HG02981 (cell line): ENCODE measurements at regions not wholly inside any gene's neighbourhood (a gene's known extent, or its start where the extent isn't known, plus 50 kb on each side); places are given as distances from the start of the nearest gene placed in this dataset.
"Not testable (repeated sequence)": the region's sequence is repeated elsewhere in the genome, so short reads cannot be mapped to it uniquely, and the experiment has no call there.

ENCODE experiments used
- ATAC-seq: cut with Tn5 transposase; IDR thresholded peaks from one replicate; pipeline ENCODE4 v1.9.1; 2021; ENCODE audit warnings: mild to moderate bottlenecking, moderate library complexity; ENCODE audit not compliant: unreplicated experiment

- no peak for ATAC-seq
These were observed 2044.9 kb upstream of the CDH6 start for GRCh38 chr5:29148581-29148980.

DNA sequence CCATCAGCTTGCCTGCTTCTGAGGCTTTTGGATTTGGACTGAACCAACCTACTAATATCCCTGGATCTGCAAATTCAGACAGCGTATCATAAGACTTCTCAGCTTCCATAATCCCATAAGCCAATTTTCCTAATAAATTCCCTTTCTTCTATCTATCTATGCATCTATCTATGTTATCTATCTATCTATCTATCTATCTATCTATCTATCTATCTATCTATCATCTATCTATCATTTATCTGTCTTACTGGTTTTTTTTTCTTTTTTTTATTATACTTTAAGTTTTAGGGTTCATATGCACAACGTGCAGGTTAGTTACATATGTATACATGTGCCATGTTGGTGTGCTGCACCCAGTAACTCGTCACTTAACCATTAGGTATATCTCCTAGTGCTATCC lies 2045.4 kb upstream of the CDH6 start:
- no peak for ATAC-seq

DNA sequence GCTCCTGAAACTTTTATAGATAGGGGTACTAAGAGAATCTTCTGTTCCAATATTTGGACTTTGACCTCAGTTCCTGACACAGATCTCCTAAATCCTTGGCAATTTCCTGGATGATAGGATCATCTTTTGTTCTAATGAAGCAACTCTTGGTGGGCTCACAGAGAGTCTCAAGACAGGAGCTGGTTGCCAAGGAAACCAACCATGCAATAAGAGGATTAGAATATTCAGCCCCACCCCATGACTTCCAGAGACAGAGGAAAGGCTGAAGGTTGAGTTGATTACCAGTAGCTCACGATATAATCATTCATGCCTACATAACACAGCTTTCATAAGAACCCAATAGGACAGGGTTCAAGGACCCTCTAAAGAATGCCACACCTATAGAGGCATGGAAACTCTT lies 2050.2 kb upstream of the CDH6 start:
- ATAC-seq: no peak

GRCh38 chr5:29134418-29134817 lies 2059.1 kb upstream of the CDH6 start:
- ATAC-seq: no peak

DNA sequence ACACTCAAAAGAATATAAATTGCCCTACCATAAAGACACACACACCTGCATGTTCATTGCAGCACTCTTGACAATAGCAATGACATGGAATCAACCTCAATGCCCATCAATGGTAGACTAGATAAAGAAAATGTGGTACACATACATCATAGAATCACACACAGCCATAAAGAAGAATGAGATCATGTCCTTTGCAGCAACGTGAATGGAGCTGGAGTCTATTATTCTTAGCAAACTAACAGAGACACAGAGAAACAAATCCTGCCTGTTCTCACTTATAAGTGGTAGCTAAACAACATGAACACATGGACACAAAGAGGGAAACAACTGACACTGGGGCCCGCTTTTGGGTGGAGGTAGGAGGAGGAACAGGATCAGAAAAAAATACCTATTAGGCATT lies 2062.2 kb upstream of the CDH6 start:
- ATAC-seq: no peak

DNA sequence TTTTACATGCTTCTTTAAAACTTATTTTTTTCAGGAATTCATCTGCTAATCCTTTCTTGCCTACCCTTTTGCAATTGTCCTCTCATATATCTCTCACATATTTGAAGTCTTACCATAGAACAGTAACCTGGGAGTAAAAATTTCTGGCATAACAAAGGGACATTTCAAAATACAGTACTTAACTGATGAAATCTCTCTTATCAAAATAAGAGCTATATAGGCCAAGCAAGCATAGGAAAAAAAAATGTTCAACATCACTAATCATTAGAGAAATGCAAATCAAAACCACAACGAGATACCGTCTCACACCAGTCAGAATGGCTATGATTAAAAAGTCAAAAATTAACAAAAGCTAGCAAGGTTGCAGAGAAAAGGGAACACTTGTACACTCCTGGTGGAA lies 2062.7 kb upstream of the CDH6 start:
- ATAC-seq: no peak

- ATAC-seq: not testable (repeated sequence)
These were observed 2065.8 kb upstream of the CDH6 start for GRCh38 chr5:29127524-29128156.

DNA sequence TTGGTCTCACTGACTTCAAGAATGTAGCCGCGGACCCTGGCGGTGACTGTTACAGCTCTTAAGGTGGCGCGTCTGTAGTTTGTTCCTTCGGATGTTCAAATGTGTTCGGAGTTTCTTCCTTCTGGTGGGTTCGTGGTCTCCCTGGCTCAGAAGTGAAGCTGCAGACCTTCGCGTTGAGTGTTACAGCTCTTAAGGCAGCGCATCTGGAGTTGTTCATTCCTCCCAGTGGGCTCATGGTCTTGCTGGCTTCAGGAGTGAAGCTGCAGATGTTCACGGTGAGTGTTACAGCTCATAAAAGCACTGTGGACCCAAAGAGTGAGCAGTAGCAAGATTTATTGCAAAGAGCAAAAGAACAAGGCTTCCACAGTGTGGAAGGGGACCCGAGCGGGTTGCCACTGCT lies 2067.0 kb upstream of the CDH6 start:
- not testable (repeated sequence) for ATAC-seq

- ATAC-seq: no peak
These were observed 2071.2 kb upstream of the CDH6 start for GRCh38 chr5:29122306-29122705.

GRCh38 chr5:29114331-29114768 lies 2076.0 kb upstream of the CDH9 start:
- no peak for ATAC-seq

DNA sequence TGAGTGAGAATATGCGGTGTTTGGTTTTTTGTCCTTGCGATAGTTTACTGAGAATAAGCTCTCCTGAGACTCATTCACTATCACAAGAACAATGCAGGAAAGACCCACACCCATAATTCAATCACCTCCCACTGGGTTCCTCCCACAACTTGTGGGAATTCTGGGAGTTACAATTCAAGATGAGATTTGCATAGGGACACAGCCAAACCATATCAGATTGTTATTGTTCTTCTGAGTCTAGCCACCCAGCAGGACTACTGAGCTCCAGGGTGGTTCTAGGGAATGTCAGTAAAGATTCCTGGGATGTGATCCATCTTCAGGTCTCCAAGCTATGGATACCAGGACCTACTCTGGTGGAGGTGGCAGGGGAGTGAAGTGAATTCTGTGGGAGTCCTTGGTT lies 2075.1 kb upstream of the CDH9 start:
- no peak for ATAC-seq

DNA sequence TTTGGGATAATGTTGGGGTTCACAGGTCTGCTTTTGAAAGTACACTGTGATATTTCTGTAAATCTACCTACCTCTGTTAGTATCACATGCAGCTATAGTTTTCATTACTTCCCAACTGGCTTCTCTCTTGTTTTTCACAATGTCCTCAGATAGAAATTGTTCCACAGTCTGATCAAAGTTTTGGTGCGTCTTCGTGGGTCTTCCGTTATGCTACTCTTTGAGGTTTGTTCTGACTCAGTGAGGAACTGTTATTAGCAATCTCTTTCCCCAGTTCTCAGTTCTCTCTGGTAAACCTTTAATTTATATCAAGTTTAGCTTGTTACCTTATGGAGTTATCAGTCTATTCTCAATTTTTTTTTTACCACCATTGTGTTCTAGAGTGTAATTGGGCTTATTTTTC lies 2061.2 kb upstream of the CDH9 start:
- no peak for ATAC-seq

DNA sequence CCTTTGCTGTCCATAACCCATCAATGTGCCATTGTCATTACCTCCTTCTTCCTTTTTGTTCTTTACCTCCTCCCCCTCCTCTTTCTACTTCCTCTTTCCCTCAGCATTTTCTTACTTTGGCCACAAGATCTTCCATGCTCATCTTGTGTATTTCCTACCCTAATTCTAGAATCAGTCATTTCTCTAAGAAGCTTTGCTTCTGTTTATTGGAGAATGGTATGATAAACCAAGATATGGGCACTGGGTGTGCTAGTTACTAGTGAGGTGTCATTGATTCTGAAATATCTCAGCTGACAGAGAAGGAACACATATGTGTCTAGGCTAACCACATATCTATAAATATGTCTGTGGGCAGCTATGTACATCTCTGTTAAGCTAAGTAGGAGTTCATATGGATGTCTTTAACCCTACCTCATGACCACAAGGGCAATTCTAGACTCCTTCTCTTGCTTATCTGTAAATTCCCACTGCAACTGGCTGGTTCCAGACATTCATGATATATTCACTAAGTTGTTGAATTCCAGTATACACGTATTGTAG lies 2051.3 kb upstream of the CDH9 start:
- ATAC-seq: no peak

GRCh38 chr5:29085142-29085541 lies 2046.8 kb upstream of the CDH9 start:
- no peak for ATAC-seq

DNA sequence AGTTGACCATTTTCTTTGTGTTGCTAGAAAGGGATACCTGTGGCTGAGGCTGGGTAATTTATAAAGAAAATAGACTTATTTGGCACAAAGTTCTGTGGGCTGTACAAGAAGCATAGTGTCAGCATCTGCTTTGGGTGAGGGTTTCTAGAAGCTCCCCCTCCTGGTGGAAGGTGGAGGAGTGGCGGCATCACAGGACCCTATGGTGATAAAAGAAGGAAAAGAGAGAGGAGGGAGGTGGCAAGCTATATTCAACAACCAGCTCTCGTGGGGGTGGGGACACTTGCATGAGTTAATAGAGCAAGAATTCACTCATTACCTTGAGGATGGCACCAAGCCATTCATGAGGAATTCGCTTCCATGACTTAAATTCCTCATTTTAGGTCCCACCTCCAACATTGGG lies 2041.4 kb upstream of the CDH9 start:
- no peak for ATAC-seq

DNA sequence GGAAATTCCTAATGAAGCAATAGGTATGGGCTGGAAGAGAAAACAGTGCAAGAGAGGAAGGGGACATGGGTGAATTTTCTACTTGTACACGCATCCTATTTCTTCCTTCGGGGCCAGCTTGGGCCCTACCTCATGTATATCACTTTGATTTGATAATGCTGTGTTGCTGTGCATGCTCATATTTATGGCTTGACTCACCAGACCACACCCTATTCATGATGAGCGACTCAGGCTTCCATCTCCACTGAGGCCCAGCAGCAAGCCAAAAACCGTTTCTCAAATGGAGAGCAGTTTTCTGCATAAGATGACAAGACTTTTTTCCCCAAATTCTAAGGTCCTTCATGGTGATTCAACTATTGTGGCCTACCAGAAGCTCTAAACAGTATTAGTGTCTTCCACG lies 2039.1 kb upstream of the CDH9 start:
- no peak for ATAC-seq

GRCh38 chr5:29069104-29069402 lies 2030.7 kb upstream of the CDH9 start:
- no peak for ATAC-seq

DNA sequence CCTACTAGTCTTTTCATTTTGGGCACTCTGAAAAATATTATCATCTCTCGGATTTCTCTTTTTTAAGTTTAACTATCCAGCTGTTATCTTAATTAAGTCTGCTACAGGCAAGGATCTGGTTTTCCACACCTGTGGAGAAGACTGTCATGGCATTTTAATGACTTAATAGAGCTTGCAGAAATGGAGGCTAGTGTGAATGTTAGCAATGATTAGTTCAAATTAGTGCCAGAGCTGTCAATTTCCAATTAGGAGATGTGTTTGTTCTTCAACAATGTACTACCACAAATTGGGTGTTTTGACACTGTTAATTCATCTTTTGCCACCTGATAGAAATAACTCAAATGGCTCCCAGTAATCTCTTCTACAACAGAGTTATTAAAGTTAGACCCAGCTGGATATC lies 2023.0 kb upstream of the CDH9 start:
- ATAC-seq: no peak

GRCh38 chr5:29054694-29055093 lies 2016.3 kb upstream of the CDH9 start:
- ATAC-seq: no peak

- ATAC-seq: no peak
These were observed 2015.9 kb upstream of the CDH9 start for GRCh38 chr5:29054282-29054681.

- ATAC-seq: no peak
These were observed 2013.1 kb upstream of the CDH9 start for GRCh38 chr5:29051509-29051908.

GRCh38 chr5:29042152-29042551 lies 2003.8 kb upstream of the CDH9 start:
- ATAC-seq: no peak

DNA sequence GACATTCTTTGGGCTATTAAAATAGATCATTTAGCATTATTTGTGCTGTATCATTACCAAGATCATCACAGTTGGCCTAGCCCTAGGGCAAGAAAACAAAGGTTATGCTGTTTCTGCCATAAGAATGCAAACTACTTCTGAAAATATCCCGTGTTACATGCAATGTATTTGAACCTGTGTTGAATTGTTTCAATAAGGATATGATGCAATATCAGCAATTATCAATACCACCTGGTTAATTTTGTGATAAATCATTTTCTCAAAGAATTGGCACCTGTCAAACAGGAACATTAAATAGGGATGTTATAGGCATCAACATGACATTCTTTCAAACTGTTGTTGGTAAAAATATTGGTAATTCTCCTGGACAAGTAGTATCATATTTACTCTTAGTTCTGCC lies 2002.0 kb upstream of the CDH9 start:
- ATAC-seq: no peak
